ENCODE measurements at regions not wholly inside any gene's neighbourhood (a gene's known extent, or its start where the extent isn't known, plus 50 kb on each side); places are given as distances from the start of the nearest gene placed in this dataset.

DNA sequence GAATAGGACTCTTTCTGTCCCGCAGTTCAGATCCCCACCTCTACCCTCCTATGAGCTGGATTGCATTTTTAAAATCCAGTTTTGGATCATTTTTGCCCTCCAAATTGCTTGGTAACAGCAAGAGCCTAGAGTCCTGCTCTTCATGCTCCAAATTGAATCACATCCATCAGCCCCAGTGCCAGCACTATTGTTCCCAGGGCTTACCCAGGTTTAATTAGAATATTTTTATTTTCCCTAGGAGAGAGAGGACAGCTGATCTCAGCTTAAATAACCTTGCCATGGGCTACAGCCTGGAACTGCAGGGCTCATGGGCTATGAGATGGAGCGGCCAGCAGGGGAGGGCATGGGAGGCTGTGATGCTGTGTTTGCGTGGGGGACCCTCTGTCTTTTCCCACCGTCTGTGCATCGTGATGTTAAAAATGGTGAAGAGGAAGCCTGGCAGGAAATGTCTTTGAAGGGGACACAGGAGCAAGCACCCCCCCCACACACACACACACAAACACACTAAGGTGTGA lies 59.4 kb upstream of the WSCD2 start:
- TF ChIP-seq, protein P1, sequence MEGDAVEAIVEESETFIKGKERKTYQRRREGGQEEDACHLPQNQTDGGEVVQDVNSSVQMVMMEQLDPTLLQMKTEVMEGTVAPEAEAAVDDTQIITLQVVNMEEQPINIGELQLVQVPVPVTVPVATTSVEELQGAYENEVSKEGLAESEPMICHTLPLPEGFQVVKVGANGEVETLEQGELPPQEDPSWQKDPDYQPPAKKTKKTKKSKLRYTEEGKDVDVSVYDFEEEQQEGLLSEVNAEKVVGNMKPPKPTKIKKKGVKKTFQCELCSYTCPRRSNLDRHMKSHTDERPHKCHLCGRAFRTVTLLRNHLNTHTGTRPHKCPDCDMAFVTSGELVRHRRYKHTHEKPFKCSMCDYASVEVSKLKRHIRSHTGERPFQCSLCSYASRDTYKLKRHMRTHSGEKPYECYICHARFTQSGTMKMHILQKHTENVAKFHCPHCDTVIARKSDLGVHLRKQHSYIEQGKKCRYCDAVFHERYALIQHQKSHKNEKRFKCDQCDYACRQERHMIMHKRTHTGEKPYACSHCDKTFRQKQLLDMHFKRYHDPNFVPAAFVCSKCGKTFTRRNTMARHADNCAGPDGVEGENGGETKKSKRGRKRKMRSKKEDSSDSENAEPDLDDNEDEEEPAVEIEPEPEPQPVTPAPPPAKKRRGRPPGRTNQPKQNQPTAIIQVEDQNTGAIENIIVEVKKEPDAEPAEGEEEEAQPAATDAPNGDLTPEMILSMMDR (IDR thresholded peaks at IDR 0.05), result no peak
- TF ChIP-seq EZH2 (IDR thresholded peaks at IDR 0.05; ENCODE audit: borderline replicate concordance, insufficient read depth, low read depth, low read length, poor library complexity, severe bottlenecking), result no peak
